H1 (cell line): ENCODE measurements at regions not wholly inside any gene's neighbourhood (a gene's known extent, or its start where the extent isn't known, plus 50 kb on each side); places are given as distances from the start of the nearest gene placed in this dataset.

Experiments
- BRCA1 ChIP-seq: IDR thresholded peaks from 2 replicates; pipeline ENCODE4 v1.6.1; 2012; ENCODE audit warnings: low read depth, low read length, improper control_type of control experiment
- EZH2 ChIP-seq: fragments of 200-600 bp; sonication (generic); IDR thresholded peaks from 2 replicates; pipeline ENCODE4 v1.7.1; 2012; ENCODE audit warnings: low read depth, mild to moderate bottlenecking, moderate library complexity, low read length, inconsistent platforms; ENCODE audit not compliant: severe bottlenecking
- SP1 ChIP-seq: IDR thresholded peaks from 2 replicates; pipeline ENCODE4 v1.6.1; 2011; ENCODE audit warnings: low read depth, low read length
- SRF ChIP-seq: IDR thresholded peaks from 2 replicates; pipeline ENCODE4 v1.6.1; 2011; ENCODE audit warnings: mild to moderate bottlenecking, low read depth, low read length, moderate library complexity
- TF ChIP-seq, protein P1 (sequence below), 3 experiments: IDR thresholded peaks; 1 replicate in 2 of 3; 2 replicates in 1 of 3; pipeline versions ENCODE4 v1.5.1 to v1.6.1; 2011; ENCODE audit warnings: low read length in 3 of 3, mild to moderate bottlenecking in 3 of 3, inconsistent platforms in 2 of 3, low read depth in 1 of 3, moderate library complexity in 1 of 3; ENCODE audit not compliant: insufficient read depth in 1 of 3; ENCODE audit errors: control extremely low read depth in 1 of 3

DNA sequence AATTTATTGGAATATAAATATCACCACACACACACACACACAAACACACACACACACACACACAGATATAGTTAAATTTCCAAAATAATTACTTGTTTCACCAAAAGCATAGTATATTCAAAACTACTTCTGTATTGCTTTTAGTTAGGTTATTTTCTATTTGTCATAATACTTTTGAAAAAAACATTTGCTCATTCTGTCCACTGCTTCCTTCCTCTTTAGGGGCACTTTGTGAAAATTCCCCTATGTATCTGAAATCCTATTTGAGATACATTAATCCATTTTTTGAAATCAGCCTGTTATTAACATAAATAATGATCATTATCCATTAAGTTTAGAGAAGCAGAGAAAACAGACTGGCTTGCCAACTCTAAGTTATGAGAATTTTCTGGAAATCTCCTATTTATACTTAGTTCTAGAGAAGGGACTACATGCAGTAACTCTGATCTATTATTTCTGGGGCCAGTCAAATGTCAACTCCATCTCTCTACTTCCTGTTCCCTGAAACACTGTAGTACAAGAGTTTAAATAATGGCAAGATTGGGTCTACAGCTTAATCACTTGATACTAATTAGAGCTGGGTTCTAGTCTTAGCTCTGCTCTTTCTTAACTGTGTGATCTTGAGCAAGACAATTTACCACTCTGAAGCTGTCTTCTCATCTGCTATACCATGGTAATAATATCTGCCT lies 54.4 kb upstream of the GPR174 start (continued):
- TF ChIP-seq SP1 (no peak), BRCA1 (no peak), SRF (no peak), EZH2 (no peak)
- TF ChIP-seq, protein P1, sequence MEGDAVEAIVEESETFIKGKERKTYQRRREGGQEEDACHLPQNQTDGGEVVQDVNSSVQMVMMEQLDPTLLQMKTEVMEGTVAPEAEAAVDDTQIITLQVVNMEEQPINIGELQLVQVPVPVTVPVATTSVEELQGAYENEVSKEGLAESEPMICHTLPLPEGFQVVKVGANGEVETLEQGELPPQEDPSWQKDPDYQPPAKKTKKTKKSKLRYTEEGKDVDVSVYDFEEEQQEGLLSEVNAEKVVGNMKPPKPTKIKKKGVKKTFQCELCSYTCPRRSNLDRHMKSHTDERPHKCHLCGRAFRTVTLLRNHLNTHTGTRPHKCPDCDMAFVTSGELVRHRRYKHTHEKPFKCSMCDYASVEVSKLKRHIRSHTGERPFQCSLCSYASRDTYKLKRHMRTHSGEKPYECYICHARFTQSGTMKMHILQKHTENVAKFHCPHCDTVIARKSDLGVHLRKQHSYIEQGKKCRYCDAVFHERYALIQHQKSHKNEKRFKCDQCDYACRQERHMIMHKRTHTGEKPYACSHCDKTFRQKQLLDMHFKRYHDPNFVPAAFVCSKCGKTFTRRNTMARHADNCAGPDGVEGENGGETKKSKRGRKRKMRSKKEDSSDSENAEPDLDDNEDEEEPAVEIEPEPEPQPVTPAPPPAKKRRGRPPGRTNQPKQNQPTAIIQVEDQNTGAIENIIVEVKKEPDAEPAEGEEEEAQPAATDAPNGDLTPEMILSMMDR (IDR thresholded peaks at IDR 0.05; ENCODE audit: control extremely low read depth in 1 of 3, insufficient read depth in 1 of 3, low read depth in 1 of 3, low read length in 3 of 3), result no peak
